ENCODE measurements at regions not wholly inside any gene's neighbourhood (a gene's known extent, or its start where the extent isn't known, plus 50 kb on each side); places are given as distances from the start of the nearest gene placed in this dataset.

DNA sequence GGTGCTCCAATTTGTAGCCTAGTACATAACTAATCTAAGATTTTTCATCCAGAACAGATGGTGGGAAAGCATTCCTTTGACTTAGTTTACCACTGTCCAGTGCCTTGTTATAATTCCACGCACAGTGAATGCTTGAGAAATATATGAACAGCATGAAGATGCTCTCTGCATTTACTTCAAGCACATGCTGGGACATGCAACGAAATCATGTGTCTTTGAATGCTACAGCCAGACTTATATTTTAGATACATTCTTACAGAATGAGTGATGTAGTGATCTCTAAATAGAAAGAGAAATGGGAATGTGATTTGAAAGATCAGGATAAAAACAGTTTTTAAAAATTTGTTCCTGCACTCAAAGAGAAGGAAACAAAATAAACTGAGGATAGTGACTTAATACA lies 398.3 kb downstream of the FBXO15 start:
- Mint-ChIP-seq H3K4me1 (ENCODE audit: insufficient read depth, unreplicated experiment) (peaks cover 12% of the 10 kb centered on the region), H3K27me3 (ENCODE audit: insufficient read depth, unreplicated experiment) (no peaks in the 10 kb centered on the region), H3K9me3 (ENCODE audit: unreplicated experiment) (no peaks in the 10 kb centered on the region), H3K36me3 (ENCODE audit: insufficient read depth, unreplicated experiment) (no peaks in the 10 kb centered on the region), H3K27ac (ENCODE audit: low read depth, unreplicated experiment) (no peak overlapping the region), H3K4me3 (ENCODE audit: unreplicated experiment) (no peak overlapping the region)
- intact Hi-C loops (cut with micrococcal nuclease): loop anchor here (10.0 kb wide), 1 partner anchor 135 kb away; no protein-coding TSS in a partner anchor
- TF ChIP-seq, protein P1, sequence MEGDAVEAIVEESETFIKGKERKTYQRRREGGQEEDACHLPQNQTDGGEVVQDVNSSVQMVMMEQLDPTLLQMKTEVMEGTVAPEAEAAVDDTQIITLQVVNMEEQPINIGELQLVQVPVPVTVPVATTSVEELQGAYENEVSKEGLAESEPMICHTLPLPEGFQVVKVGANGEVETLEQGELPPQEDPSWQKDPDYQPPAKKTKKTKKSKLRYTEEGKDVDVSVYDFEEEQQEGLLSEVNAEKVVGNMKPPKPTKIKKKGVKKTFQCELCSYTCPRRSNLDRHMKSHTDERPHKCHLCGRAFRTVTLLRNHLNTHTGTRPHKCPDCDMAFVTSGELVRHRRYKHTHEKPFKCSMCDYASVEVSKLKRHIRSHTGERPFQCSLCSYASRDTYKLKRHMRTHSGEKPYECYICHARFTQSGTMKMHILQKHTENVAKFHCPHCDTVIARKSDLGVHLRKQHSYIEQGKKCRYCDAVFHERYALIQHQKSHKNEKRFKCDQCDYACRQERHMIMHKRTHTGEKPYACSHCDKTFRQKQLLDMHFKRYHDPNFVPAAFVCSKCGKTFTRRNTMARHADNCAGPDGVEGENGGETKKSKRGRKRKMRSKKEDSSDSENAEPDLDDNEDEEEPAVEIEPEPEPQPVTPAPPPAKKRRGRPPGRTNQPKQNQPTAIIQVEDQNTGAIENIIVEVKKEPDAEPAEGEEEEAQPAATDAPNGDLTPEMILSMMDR (IDR thresholded peaks at IDR 0.05; ENCODE audit: unreplicated experiment): no peak
- BruUV-seq (replicated peaks): no TSS peak
- no peak for DNase-seq (ENCODE audit: unreplicated experiment)
- ChIA-PET CTCF (interaction anchor here (0.7 kb wide), 1 partner anchor 95 kb away, joined by 3 read pairs; no protein-coding TSS in a partner anchor), POLR2A (interaction anchor here (0.6 kb wide), 1 partner anchor 510 kb away, joined by 4 read pairs; no protein-coding TSS in a partner anchor)

DNA sequence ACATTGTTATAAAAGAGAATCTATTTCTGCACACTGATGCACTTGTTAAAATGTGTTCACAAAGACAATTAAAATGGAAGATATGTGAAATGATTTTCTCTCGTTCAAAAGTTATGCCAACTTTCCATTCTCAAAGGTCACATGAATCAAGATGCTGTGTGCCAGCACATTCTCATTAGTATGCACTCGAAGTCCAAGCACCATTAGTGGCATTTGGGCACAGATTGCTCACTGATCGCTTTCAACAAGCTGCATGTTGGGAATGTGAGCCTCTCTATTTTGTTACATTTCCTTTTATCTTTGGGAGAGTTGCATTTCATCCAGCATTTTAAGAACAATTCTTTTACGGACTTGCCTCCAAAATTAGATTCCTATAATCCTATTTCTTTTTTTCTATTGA lies 398.9 kb downstream of the FBXO15 start:
- Mint-ChIP-seq H3K27me3 (ENCODE audit: insufficient read depth, unreplicated experiment) (no peaks in the 10 kb centered on the region), H3K4me1 (ENCODE audit: insufficient read depth, unreplicated experiment) (peaks cover 12% of the 10 kb centered on the region), H3K27ac (ENCODE audit: low read depth, unreplicated experiment) (no peak overlapping the region), H3K36me3 (ENCODE audit: insufficient read depth, unreplicated experiment) (no peaks in the 10 kb centered on the region), H3K9me3 (ENCODE audit: unreplicated experiment) (no peaks in the 10 kb centered on the region), H3K4me3 (ENCODE audit: unreplicated experiment) (no peak overlapping the region)
- CTCF ChIA-PET: interaction anchor here (0.7 kb wide), 1 partner anchor 96 kb away, joined by 3 read pairs; no protein-coding TSS in a partner anchor
- intact Hi-C loops (cut with micrococcal nuclease): loop anchor here (10.0 kb wide), 1 partner anchor 134 kb away; no protein-coding TSS in a partner anchor
- BruUV-seq (replicated peaks): no TSS peak
- POLR2A ChIA-PET: interaction anchor here (0.6 kb wide), 1 partner anchor 510 kb away, joined by 4 read pairs; no protein-coding TSS in a partner anchor
- TF ChIP-seq, protein P1 (IDR thresholded peaks at IDR 0.05; ENCODE audit: unreplicated experiment): no peak
- DNase-seq (ENCODE audit: unreplicated experiment): no peak

DNA sequence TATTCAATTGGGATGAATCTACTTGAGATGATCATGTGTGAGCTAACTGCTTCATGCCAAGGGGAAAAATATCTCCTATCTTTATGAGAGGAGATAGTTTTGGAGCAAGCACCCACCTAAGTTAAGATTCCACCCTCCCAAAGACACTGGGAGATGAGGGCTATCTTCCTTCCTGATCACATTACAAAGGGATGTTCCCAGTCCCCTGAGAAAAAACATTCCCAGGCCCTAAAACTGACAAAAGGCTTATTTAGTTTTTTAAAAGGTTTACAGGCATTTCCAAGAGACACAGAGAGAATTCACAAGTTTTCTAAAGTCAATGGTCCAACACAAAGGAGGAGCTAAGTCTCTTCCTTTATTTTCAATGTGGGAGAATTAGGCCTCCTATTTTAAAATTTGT lies 401.5 kb downstream of the FBXO15 start:
- CTCF ChIA-PET: no interaction called here
- BruUV-seq (replicated peaks): no TSS peak
- intact Hi-C loops (cut with micrococcal nuclease): loop anchor here (10.0 kb wide), 1 partner anchor 131 kb away; no protein-coding TSS in a partner anchor
- Mint-ChIP-seq H3K36me3 (ENCODE audit: insufficient read depth, unreplicated experiment) (no peaks in the 10 kb centered on the region), H3K4me3 (ENCODE audit: unreplicated experiment) (no peak overlapping the region), H3K27me3 (ENCODE audit: insufficient read depth, unreplicated experiment) (no peaks in the 10 kb centered on the region), H3K9me3 (ENCODE audit: unreplicated experiment) (no peaks in the 10 kb centered on the region), H3K27ac (ENCODE audit: low read depth, unreplicated experiment) (no peak overlapping the region), H3K4me1 (ENCODE audit: insufficient read depth, unreplicated experiment) (peaks cover 6% of the 10 kb centered on the region)
- DNase-seq (ENCODE audit: unreplicated experiment): no peak
- TF ChIP-seq, protein P1 (IDR thresholded peaks at IDR 0.05; ENCODE audit: unreplicated experiment): no peak
- POLR2A ChIA-PET: interaction anchor here (1.2 kb wide), 1 partner anchor 8 kb away, joined by 3 read pairs; no protein-coding TSS in a partner anchor

DNA sequence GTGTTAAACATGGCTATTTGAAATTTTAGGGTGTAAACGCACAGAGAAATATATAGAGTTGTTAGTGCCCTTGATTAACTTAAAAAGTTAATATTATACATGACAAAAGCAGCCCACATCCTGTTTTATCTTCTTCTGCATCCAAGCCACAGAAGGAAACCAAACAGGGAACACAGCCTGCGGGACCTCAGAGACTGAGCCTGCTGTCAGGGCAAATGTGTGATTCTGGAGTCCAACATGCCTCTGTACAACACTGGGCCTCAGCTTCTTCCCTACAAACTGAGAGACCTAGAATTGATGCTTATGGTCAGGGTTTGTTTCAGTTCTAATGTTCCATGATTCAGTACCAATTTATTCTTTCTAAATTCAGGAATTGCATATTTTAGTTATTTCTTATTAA lies 404.7 kb downstream of the FBXO15 start:
- ChIA-PET POLR2A (interaction anchor here (0.6 kb wide), 1 partner anchor 55 kb away, joined by 3 read pairs; no protein-coding TSS in a partner anchor), CTCF (no interaction called here)
- Mint-ChIP-seq H3K27me3 (ENCODE audit: insufficient read depth, unreplicated experiment) (no peaks in the 10 kb centered on the region), H3K4me1 (ENCODE audit: insufficient read depth, unreplicated experiment) (peaks cover 16% of the 10 kb centered on the region), H3K9me3 (ENCODE audit: unreplicated experiment) (no peaks in the 10 kb centered on the region), H3K36me3 (ENCODE audit: insufficient read depth, unreplicated experiment) (no peaks in the 10 kb centered on the region), H3K27ac (ENCODE audit: low read depth, unreplicated experiment) (no peak overlapping the region), H3K4me3 (ENCODE audit: unreplicated experiment) (no peak overlapping the region)
- intact Hi-C loops (cut with micrococcal nuclease): loop anchor here (10.0 kb wide), 1 partner anchor 128 kb away; no protein-coding TSS in a partner anchor
- TF ChIP-seq, protein P1 (IDR thresholded peaks at IDR 0.05; ENCODE audit: unreplicated experiment): no peak
- BruUV-seq (replicated peaks): no TSS peak
- DNase-seq (ENCODE audit: unreplicated experiment): no peak

Data from MCF 10A (cell line).